ENCODE measurements at regions not wholly inside any gene's neighbourhood (a gene's known extent, or its start where the extent isn't known, plus 50 kb on each side); places are given as distances from the start of the nearest gene placed in this dataset.

GRCh38 chr4:19614171-19614570, 637.5 kb upstream of the SLIT2 start:
- no peak for TF ChIP-seq CTCF (conservative IDR thresholded peaks at IDR 0.05)
- Histone ChIP-seq H2BK5ac (ENCODE audit: insufficient read length, low read length) (no peak overlapping the region), H3K4ac (ENCODE audit: low read depth, low read length) (no peak overlapping the region), H3K18ac (ENCODE audit: insufficient read length, low read depth, low read length) (no peak overlapping the region), H2AFZ (ENCODE audit: low read length) (no peak overlapping the region), H2BK12ac (ENCODE audit: insufficient read length, low read depth, low read length) (no peak overlapping the region), H2BK20ac (ENCODE audit: low read depth, low read length, poor library complexity, severe bottlenecking) (no peak overlapping the region), H3T11ph (ENCODE audit: low read length) (no peak overlapping the region), H3K4me2 (ENCODE audit: insufficient read depth, insufficient read length, low read length) (no peak overlapping the region), H3K79me2 (ENCODE audit: insufficient read depth, low read length) (no peaks in the 10 kb centered on the region), H3K79me1 (ENCODE audit: insufficient read depth, low read depth, low read length, poor library complexity, severe bottlenecking) (no peaks in the 10 kb centered on the region), H3K14ac (ENCODE audit: insufficient read depth, low read length) (no peak overlapping the region), H4K8ac (replicated peaks; ENCODE audit: insufficient read length, low read depth, low read length) (no peak overlapping the region), H2BK120ac (ENCODE audit: low read depth, low read length, poor library complexity, severe bottlenecking) (no peak overlapping the region), H4K20me1 (ENCODE audit: control insufficient read depth, insufficient read depth, insufficient read length) (no peaks in the 10 kb centered on the region), H4K91ac (ENCODE audit: insufficient read length, low read depth, low read length) (no peak overlapping the region), H3K9ac (ENCODE audit: extremely low read depth, insufficient read length, low read length) (no peak overlapping the region), H3K27me3 (ENCODE audit: insufficient read depth, low read length) (no peaks in the 10 kb centered on the region), H4K5ac (ENCODE audit: insufficient read length, low read depth, low read length) (no peak overlapping the region), H3K56ac (ENCODE audit: insufficient read length, low read depth, low read length) (no peak overlapping the region), H3K23me2 (ENCODE audit: insufficient read length, low read depth, low read length, poor library complexity, severe bottlenecking) (no peaks in the 10 kb centered on the region), H2AK5ac (ENCODE audit: insufficient read length, low read length) (no peak overlapping the region), H3K4me1 (ENCODE audit: insufficient read depth, low read length) (no peaks in the 10 kb centered on the region), H2BK15ac (ENCODE audit: low read depth, low read length) (no peak overlapping the region), H3K23ac (ENCODE audit: insufficient read length, low read depth, low read length) (no peak overlapping the region), H3K9me3 (ENCODE audit: control insufficient read depth, low read depth, low read length) (no peaks in the 10 kb centered on the region), H3K27ac (ENCODE audit: insufficient read length, low read depth, low read length) (no peak overlapping the region)
- no peaks in the 10 kb centered on the region for H3K27me3 Mint-ChIP-seq (ENCODE audit: low read depth)
- no peak for DNase-seq
- WGBS (ENCODE audit: extremely low coverage, insufficient read length, low lambda C conversion rate): no CpG with 5 or more reads among the region's 1 CpG
- H3K4me1 Mint-ChIP-seq: no peaks in the 10 kb centered on the region
- H3K36me3 Mint-ChIP-seq (ENCODE audit: insufficient read depth in 1 of 3, low read depth in 3 of 3): peaks cover 0 to 2% (median 0%) of the 10 kb centered on the region in 3 experiments; a peak in 1 of 7 replicates
- H3K4me3 Mint-ChIP-seq: no peak overlapping the region
- H3K27ac Mint-ChIP-seq: no peak overlapping the region
- H3K9me3 Mint-ChIP-seq: peaks cover 14 to 17% of the 10 kb centered on the region in 2 experiments
